ENCODE measurements at regions not wholly inside any gene's neighbourhood (a gene's known extent, or its start where the extent isn't known, plus 50 kb on each side); places are given as distances from the start of the nearest gene placed in this dataset.
"Not testable (repeated sequence)": the region's sequence is repeated elsewhere in the genome, so short reads cannot be mapped to it uniquely, and the experiment has no call there.

DNA sequence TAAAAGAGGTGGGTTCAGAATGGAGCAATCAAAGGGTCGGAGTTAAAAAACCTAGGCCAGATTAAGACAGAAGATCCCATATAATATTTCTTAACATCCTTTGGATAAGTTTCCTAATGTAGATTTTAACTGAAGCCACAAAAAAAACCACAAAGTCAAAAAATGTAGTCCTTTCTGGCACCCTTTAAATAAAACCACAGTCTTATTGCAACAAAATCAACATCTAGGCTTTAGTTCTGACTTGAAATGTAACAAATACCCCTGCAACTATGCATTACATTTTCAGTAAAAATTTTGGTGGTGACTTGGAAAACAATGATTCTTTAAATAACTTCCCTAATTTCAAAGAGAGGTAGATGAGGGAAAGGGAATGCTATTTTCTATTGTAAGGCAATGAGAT, 109.2 kb downstream of the PSAT1 start:
- no peaks in the 10 kb centered on the region for H3K36me3 ChIP-seq (ENCODE audit: control insufficient read depth, insufficient read depth, low read length)

DNA sequence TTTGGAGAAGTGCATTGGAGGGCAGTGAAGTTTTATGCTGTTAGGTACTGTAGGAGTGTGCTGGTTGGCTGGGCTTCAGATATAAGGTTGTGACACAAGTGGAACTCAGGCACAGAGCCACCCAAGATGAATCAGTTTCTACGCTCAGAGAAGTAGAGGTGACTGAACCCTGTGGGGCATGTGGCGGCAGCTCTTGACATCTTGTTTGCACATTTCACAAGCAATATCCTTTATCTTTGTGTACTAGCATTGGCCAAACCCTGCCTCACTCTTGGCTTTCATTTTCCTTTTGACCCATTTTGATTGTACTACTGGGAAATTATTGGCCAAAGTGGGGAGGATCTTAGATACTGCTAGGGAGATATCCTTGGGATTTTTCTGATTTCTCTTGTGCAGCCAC, 110.0 kb downstream of the PSAT1 start:
- Histone ChIP-seq H3K4me1 (ENCODE audit: control insufficient read depth, insufficient read depth, low read length) (peaks cover 27% of the 10 kb centered on the region), H3K27me3 (ENCODE audit: control insufficient read depth, insufficient read depth, low read length) (no peaks in the 10 kb centered on the region), H3K9me3 (ENCODE audit: control insufficient read depth, insufficient read depth, low read length) (no peaks in the 10 kb centered on the region), H3K36me3 (ENCODE audit: control insufficient read depth, insufficient read depth, low read length) (no peaks in the 10 kb centered on the region), H3K9ac (ENCODE audit: low read depth, low read length) (no peak overlapping the region), H3K4me3 (ENCODE audit: low read depth, low read length) (0 out of 2 replicates have a peak overlapping the region, but pooled peaks have one; percentile 23), H3K27ac (ENCODE audit: low read depth, low read length) (peak overlapping the region; percentile 52)

More for the DNA sequence above, 109.2 kb downstream of the PSAT1 start:
- Histone ChIP-seq H3K9ac (ENCODE audit: low read depth, low read length) (no peak overlapping the region), H3K4me1 (ENCODE audit: control insufficient read depth, insufficient read depth, low read length) (peaks cover 27% of the 10 kb centered on the region), H3K4me3 (ENCODE audit: low read depth, low read length) (peak overlapping the region; percentile 23; the same call in 1 of the 2 replicates), H3K27ac (ENCODE audit: low read depth, low read length) (peak overlapping the region; percentile 52), H3K9me3 (ENCODE audit: control insufficient read depth, insufficient read depth, low read length) (no peaks in the 10 kb centered on the region), H3K27me3 (ENCODE audit: control insufficient read depth, insufficient read depth, low read length) (no peaks in the 10 kb centered on the region)

DNA sequence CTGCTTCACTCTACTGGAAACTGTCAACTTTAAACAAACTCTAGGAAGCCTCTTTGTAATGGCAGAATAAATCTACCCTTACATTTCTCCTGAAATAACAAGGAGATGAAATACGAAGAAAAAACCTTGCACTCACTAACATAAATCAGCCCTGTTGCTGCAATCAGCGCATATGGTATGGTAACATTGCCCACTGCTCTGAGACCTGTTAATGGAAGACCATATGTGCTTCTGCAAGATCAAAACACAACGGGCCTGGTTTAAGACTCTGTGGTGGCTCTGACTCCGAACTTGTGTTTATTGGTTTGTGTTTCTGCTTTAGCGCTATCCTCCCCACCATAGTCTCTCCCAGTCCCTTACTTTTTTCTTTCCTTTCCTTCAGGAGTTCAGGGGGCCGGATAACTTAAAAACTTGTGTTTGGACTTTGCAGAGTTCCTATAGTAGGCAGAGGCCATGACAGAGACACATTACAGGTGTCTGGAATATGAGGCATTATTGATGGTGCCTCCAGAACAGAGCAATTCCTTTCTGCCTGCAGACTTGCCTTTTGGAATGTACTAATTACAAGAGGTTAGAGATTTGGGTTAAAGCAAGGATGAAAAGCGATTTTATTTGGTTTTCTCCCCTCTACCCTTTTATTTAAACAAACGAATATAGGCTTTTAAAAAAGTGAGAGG, 110.8 kb downstream of the PSAT1 start:
- H3K4me1 ChIP-seq (ENCODE audit: control insufficient read depth, insufficient read depth, low read length), result peaks cover 27% of the 10 kb centered on the region

DNA sequence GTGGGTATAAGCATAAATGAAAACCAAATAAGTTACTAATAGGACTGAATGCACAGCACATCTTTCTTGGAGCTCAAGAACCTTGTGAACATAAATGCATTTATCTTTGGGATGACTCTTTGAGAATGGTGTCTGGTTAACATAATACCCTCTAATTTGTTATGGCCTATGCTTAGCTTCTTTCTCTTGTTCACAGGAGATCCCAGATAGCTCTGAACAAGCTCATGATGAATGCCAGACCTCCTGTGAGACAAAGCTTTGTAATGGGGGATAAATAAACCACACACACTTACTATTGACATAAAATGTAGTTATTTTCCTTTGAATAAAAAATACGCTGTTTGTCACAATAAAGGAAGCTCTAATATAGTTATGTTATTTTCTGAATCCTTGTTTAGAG, 111.5 kb downstream of the PSAT1 start:
- Histone ChIP-seq H3K27ac (ENCODE audit: low read depth, low read length) (no peak overlapping the region), H3K9me3 (ENCODE audit: control insufficient read depth, insufficient read depth, low read length) (no peaks in the 10 kb centered on the region), H3K9ac (ENCODE audit: low read depth, low read length) (no peak overlapping the region), H3K36me3 (ENCODE audit: control insufficient read depth, insufficient read depth, low read length) (no peaks in the 10 kb centered on the region), H3K4me3 (ENCODE audit: low read depth, low read length) (no peak overlapping the region), H3K4me1 (ENCODE audit: control insufficient read depth, insufficient read depth, low read length) (peaks cover 27% of the 10 kb centered on the region), H3K27me3 (ENCODE audit: control insufficient read depth, insufficient read depth, low read length) (no peaks in the 10 kb centered on the region)

More for the DNA sequence above, 110.8 kb downstream of the PSAT1 start:
- H3K36me3 ChIP-seq (ENCODE audit: control insufficient read depth, insufficient read depth, low read length), result no peaks in the 10 kb centered on the region
- no peaks in the 10 kb centered on the region for H3K27me3 ChIP-seq (ENCODE audit: control insufficient read depth, insufficient read depth, low read length)
- no peaks in the 10 kb centered on the region for H3K9me3 ChIP-seq (ENCODE audit: control insufficient read depth, insufficient read depth, low read length)
- no peak overlapping the region for H3K27ac ChIP-seq (ENCODE audit: low read depth, low read length)
- no peak overlapping the region for H3K4me3 ChIP-seq (ENCODE audit: low read depth, low read length)
- no peak overlapping the region for H3K9ac ChIP-seq (ENCODE audit: low read depth, low read length)

DNA sequence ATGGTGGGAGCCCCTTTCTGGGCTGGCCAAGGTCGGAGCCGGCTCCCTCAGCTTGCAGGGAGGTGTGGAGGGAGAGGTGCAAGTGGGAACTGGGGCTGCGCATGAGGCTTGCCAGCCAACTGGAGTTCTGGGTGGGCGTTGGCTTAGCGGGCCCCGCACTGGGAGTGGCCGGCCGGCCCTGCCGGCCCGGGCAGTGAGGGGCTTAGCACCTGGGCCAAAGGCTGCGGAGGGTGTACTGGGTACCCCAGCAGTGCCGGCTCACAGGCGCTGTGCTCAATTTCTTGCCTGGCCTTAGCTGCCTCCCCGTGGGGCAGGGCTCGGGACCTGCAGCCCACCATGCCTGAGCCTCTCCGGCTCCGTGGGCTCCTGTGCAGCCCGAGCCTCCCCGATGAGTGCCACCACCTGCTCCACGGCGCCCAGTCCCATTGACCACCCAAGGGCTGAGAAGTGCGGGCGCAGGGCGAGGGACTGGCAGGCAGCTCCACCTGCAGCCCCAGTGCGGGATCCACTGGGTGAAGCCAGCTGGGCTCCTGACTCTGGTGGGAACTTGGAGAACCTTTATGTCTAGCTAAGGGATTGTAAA, 113.1 kb downstream of the PSAT1 start:
- not testable (repeated sequence) for H3K4me3 ChIP-seq (ENCODE audit: low read depth, low read length); H3K27me3 ChIP-seq (ENCODE audit: control insufficient read depth, insufficient read depth, low read length); H3K27ac ChIP-seq (ENCODE audit: low read depth, low read length); H3K9me3 ChIP-seq (ENCODE audit: control insufficient read depth, insufficient read depth, low read length); H3K9ac ChIP-seq (ENCODE audit: low read depth, low read length); H3K36me3 ChIP-seq (ENCODE audit: control insufficient read depth, insufficient read depth, low read length)
- H3K4me1 ChIP-seq (ENCODE audit: control insufficient read depth, insufficient read depth, low read length), result peaks cover 27% of the 10 kb centered on the region

DNA sequence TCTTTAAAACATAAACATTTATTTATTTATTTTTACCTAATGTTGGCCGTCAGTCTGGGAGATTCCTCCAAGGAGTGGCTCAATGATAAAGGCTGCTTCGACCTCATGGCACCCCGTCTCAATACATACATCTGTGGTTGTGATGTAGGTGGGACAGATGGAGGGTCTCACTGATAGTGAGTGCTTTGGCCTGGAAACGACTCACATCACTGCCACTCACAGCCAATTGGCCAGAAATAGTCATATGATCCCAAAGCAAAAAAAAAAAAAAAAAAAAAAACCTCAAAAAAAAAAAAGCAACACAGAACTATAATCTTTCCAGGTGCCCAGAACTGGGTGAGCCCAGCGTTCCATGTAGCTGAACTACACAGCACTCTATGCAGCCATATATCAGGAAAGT, 125.4 kb downstream of the PSAT1 start:
- H3K9me3 ChIP-seq (ENCODE audit: control insufficient read depth, insufficient read depth, low read length), result no peaks in the 10 kb centered on the region
- H3K4me1 ChIP-seq (ENCODE audit: control insufficient read depth, insufficient read depth, low read length), result no peaks in the 10 kb centered on the region
- H3K27ac ChIP-seq (ENCODE audit: low read depth, low read length), result no peak overlapping the region
- no peak overlapping the region for H3K9ac ChIP-seq (ENCODE audit: low read depth, low read length)
- no peaks in the 10 kb centered on the region for H3K27me3 ChIP-seq (ENCODE audit: control insufficient read depth, insufficient read depth, low read length)
- no peak overlapping the region for H3K4me3 ChIP-seq (ENCODE audit: low read depth, low read length)
- no peaks in the 10 kb centered on the region for H3K36me3 ChIP-seq (ENCODE audit: control insufficient read depth, insufficient read depth, low read length)

DNA sequence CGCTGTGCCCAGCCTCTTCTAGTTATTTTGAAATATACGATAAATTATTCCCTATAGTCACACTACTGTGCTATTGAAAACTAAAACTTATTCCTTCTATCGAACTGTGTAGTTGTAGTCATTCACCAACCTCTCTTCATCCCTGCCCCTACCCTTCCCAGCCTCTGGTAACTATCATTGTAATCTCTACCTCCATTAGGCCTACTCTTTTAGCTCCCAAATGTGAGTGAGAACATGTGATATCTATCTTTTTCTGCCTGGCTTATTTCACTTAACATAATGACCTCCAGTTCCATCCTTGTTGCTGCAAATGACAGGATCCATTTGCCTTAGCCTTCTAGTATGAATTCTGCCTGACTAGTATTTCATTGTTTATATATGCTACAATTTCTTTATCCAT, 127.4 kb downstream of the PSAT1 start:
- Histone ChIP-seq H3K9ac (ENCODE audit: low read depth, low read length) (no peak overlapping the region), H3K4me3 (ENCODE audit: low read depth, low read length) (no peak overlapping the region), H3K27me3 (ENCODE audit: control insufficient read depth, insufficient read depth, low read length) (no peaks in the 10 kb centered on the region), H3K27ac (ENCODE audit: low read depth, low read length) (no peak overlapping the region), H3K36me3 (ENCODE audit: control insufficient read depth, insufficient read depth, low read length) (no peaks in the 10 kb centered on the region), H3K9me3 (ENCODE audit: control insufficient read depth, insufficient read depth, low read length) (0 out of 2 replicates have a peak, but pooled peaks cover 3% of the 10 kb centered on the region), H3K4me1 (ENCODE audit: control insufficient read depth, insufficient read depth, low read length) (no peaks in the 10 kb centered on the region)

DNA sequence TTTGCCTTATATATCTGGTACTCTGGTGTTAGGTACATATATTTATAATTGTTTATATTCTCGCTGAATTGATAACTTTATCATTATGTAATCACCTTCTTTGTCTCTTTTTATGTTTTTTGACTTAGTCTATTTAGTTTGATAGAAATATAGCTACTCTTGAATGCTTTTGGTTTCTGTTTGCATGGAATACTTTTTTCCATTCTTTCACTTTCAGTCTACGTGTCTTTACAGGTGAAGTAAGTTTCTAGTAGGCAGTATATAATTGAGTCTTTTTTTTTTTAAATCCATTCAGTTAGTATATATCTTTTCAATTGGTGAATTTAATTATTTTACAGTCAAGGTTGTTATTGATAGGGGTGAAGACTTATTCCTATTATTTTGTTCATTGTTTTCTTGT, 131.7 kb downstream of the PSAT1 start:
- no peak overlapping the region for H3K4me3 ChIP-seq (ENCODE audit: low read depth, low read length)
- H3K27me3 ChIP-seq (ENCODE audit: control insufficient read depth, insufficient read depth, low read length), result no peaks in the 10 kb centered on the region
- H3K9me3 ChIP-seq (ENCODE audit: control insufficient read depth, insufficient read depth, low read length), result 0 out of 2 replicates have a peak, but pooled peaks cover 10% of the 10 kb centered on the region
- no peak overlapping the region for H3K27ac ChIP-seq (ENCODE audit: low read depth, low read length)
- no peaks in the 10 kb centered on the region for H3K4me1 ChIP-seq (ENCODE audit: control insufficient read depth, insufficient read depth, low read length)
- no peak overlapping the region for H3K9ac ChIP-seq (ENCODE audit: low read depth, low read length)
- no peaks in the 10 kb centered on the region for H3K36me3 ChIP-seq (ENCODE audit: control insufficient read depth, insufficient read depth, low read length)

DNA sequence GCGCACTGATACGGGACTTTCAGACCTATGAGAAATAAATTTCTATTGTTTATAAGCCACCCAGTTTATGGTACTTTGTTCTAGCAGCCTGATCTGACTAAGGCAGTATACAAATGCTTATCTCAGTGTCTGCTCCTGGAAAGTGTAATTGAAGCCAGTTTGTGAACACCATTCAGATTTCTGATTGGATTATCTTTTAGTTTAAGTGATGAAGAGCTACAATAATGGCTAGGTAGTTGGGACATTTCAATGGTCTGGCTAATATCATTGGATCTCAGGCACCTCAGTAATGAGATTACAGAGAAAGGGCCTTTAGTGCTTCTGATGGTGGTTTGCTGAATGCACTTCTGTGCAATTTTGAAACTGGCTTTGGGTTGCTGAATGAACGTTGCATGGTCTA, 133.5 kb downstream of the PSAT1 start:
- Histone ChIP-seq H3K4me3 (ENCODE audit: low read depth, low read length) (no peak overlapping the region), H3K4me1 (ENCODE audit: control insufficient read depth, insufficient read depth, low read length) (no peaks in the 10 kb centered on the region), H3K36me3 (ENCODE audit: control insufficient read depth, insufficient read depth, low read length) (no peaks in the 10 kb centered on the region), H3K9ac (ENCODE audit: low read depth, low read length) (no peak overlapping the region), H3K27me3 (ENCODE audit: control insufficient read depth, insufficient read depth, low read length) (no peaks in the 10 kb centered on the region), H3K9me3 (ENCODE audit: control insufficient read depth, insufficient read depth, low read length) (0 out of 2 replicates have a peak, but pooled peaks cover 10% of the 10 kb centered on the region), H3K27ac (ENCODE audit: low read depth, low read length) (no peak overlapping the region)

DNA sequence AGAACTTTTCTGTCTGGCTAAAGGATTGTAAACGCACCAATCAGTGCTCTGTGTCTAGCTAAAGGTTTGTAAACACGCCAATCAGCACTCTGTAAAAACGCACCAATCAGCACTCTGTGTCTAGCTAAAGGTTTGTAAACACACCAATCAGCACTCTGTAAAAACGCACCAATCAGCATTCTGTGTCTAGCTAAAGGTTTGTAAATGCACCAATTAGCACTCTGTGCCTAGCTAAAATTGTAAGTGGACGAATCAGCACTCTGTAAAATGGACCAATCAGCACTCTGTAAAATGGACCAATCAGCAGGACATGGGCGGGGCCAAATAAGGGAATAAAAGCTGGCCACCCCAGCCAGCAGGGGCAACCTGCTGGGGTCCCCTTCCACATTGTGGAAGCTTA, 134.1 kb downstream of the PSAT1 start:
- H3K4me3 ChIP-seq (ENCODE audit: low read depth, low read length); H3K36me3 ChIP-seq (ENCODE audit: control insufficient read depth, insufficient read depth, low read length); H3K4me1 ChIP-seq (ENCODE audit: control insufficient read depth, insufficient read depth, low read length); H3K27me3 ChIP-seq (ENCODE audit: control insufficient read depth, insufficient read depth, low read length); H3K27ac ChIP-seq (ENCODE audit: low read depth, low read length); H3K9ac ChIP-seq (ENCODE audit: low read depth, low read length): not testable (repeated sequence)
- 0 out of 2 replicates have a peak, but pooled peaks cover 10% of the 10 kb centered on the region for H3K9me3 ChIP-seq (ENCODE audit: control insufficient read depth, insufficient read depth, low read length)

DNA sequence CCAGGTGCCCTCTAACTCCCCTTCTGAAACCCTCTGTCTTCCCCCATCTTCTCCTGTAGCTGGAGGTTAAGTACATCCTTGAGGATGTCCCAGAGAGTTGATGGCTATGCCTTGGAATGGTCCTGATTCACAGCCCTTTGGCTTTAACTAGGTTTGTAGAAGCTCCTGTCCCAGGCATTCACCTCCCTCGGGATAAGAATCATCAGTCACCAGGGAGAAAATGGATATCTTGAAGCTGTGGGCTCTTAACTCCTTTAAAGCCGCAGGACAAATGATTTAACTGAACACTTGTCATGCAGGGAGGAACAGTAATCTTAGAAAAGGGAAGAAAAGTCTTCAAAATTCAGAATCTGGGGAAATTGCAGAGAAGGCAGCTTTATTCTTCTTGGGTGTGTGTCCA, 139.9 kb downstream of the PSAT1 start:
- H3K4me1 ChIP-seq (ENCODE audit: control insufficient read depth, insufficient read depth, low read length), result peaks cover 32% of the 10 kb centered on the region
- H3K27me3 ChIP-seq (ENCODE audit: control insufficient read depth, insufficient read depth, low read length), result no peaks in the 10 kb centered on the region
- no peak overlapping the region for H3K27ac ChIP-seq (ENCODE audit: low read depth, low read length)
- no peak overlapping the region for H3K4me3 ChIP-seq (ENCODE audit: low read depth, low read length)
- no peaks in the 10 kb centered on the region; the same call in 1 of the 2 replicates for H3K9me3 ChIP-seq (ENCODE audit: control insufficient read depth, insufficient read depth, low read length)
- no peak overlapping the region for H3K9ac ChIP-seq (ENCODE audit: low read depth, low read length)
- no peaks in the 10 kb centered on the region for H3K36me3 ChIP-seq (ENCODE audit: control insufficient read depth, insufficient read depth, low read length)

All from HUES48 (cell line).